NCI-H128 (cell line): ENCODE measurements at regions not wholly inside any gene's neighbourhood (a gene's known extent, or its start where the extent isn't known, plus 50 kb on each side); places are given as distances from the start of the nearest gene placed in this dataset.

Experiments
- DNase-seq: peaks from one replicate; lab custom pipeline; 2025; ENCODE audit not compliant: unreplicated experiment; lab: John Stamatoyannopoulos, UW

- no peak for DNase-seq
These were observed 491.0 kb downstream of the SNAPC1 start for GRCh38 chr14:62253171-62253570.

DNA sequence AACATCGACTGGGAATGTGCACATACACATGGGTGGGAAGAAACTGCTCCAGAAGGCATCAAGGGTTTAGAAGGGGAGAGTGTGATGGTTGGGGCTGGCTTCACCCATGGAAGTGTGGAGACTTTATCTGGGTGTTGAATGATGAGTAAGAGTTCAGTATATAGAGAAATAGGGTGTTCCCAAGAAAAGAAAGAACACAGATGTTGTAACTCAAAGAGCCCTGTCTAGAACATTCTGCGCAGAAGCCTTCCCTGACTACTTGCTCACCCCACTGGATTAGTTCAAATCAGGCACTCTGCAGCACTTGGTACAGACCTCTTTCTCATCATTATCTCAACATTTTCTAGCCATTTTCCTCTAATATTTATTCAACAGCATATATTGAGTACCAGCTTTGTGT, 491.7 kb downstream of the SNAPC1 start:
- DNase-seq = no peak

DNA sequence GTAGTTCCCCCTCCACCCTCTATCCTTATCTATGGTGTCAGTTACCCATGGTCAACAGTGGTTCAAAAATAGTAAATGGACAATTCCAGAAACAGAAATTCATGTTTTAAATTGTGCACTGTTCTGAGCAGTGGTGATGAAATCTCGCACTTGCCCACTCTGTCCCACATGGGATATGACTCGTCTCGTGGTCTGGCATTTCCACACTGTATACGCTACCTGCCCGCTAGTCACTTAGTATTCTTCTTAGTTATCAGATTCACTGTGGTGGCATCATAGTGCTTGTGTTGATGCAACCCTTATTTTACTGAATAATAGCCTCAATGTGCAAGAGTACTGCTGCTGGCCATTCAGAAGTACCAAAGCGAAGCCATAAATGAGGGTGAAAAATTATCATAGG, 507.0 kb downstream of the SNAPC1 start:
- no peak for DNase-seq

- DNase-seq = no peak
These were observed 508.0 kb downstream of the SNAPC1 start for GRCh38 chr14:62270236-62270635.

- no peak for DNase-seq
These were observed 518.1 kb downstream of the SNAPC1 start for GRCh38 chr14:62280366-62280765.

- DNase-seq = no peak
These were observed 521.6 kb downstream of the SNAPC1 start for GRCh38 chr14:62283837-62284236.

GRCh38 chr14:62289471-62289870, 527.3 kb downstream of the SNAPC1 start:
- no peak for DNase-seq

DNA sequence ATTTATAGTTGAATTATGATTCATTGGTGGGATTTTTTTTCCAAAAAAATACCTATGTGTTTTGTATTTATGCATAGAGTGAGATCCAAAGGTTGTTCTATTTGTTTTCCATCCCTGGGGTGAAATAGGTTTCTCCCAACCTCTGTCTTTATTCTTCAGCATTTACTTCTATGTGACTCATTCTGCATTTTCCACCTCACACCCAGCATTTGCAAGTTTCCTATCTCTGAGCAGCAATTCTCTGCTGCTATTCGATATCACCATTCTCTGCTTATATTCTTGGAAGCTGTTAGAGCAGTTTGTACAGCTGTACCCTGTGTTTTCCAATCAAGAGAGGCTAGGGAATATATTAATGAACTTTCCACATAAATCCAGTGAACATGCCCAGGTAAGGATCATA, 538.9 kb downstream of the SNAPC1 start:
- no peak for DNase-seq

GRCh38 chr14:62301911-62302310, 539.7 kb downstream of the SNAPC1 start:
- no peak for DNase-seq

DNA sequence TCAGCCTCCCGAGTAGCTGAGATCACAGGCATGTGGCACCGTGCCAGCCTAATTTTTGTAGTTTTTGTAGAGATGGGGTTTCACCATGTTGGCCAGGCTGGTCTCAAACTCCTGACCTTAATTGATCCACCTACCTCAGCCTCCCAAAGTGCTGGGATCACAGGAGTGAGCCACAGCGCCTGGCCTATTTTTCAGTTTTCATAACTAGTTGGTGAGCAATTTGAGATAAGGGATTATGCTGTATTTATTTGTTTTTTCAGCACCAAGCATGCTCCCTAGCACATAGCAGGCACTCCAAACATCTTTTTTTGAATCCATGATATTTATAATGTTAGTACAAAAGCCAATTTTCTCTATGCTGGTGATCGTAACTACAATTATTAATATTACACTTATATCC, 541.2 kb downstream of the SNAPC1 start:
- no peak for DNase-seq

DNA sequence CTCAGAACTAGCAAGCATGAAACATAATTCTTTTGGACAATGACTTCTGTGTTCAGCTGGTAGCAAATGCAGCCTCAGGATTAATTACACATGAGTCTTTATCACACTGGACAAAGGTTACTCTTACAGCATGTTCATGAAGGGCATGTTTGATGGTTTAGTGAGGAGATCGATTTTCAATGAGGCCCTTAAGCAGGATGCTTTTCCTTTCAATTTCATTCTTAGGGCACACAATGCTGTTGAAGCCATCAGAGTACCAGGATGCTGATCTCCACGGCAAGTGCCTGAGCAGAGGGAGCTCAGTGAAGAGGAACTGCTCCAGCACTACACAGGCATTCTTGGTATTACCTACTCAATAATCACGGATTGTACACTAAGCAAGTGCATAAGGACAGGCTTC, 542.0 kb downstream of the SNAPC1 start:
- no peak for DNase-seq

DNA sequence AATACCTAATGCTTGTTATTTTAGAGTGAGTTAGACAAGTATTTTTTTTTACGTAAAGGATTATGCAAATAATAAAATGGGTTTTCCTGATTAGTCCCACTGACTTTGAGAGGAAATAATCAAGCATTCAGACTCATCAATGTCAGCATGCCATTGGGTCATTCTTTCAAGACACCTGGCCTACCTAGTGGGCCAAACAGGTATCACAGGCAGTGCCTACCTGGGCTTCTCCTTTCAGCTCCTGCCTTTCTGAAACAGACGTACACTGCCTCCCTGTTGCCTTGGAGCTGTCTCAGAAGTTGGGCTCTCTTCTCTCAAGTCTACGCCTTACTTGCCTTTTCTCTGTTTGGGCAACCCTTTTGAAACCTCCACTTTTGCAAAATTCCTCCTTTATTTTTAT, 545.6 kb downstream of the SNAPC1 start:
- DNase-seq = no peak

DNA sequence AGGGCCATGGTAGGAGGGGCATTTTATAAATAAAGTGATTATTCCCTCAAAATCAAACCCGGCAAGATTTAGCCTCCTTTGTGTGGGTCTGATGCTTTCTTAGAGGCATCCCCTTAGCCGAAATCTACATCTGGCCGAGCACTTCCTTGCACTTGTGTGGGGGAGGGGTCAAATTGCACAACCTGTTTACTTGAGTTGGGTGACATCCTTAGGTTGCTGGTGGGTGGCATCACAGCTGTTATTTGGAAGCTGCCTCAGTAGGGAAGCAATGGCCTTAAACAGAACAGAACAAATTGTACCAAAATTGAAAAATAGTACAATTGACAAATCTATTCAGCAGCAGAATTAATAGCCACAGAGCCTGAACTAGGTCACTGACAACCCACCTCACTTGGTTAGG, 546.1 kb downstream of the SNAPC1 start:
- DNase-seq = no peak

DNA sequence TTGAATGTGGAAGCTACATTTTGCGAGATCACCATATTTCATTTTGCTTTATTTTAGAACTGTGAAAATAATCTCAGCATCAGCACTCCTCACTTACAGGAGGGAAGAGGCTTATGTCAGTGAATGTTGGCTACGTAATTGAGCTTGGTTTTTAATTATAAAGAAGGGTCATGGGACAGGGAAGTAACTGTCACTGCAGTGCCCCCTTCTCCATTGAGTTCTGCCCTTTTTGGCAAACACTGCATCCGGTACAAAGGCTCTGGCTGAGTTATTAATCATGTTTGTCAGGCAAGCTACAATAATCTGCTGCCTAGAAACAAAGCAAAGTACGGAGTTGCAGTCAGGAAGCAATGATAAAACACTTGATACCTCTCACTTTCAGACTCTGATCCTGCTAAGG, 546.7 kb downstream of the SNAPC1 start:
- DNase-seq = no peak

DNA sequence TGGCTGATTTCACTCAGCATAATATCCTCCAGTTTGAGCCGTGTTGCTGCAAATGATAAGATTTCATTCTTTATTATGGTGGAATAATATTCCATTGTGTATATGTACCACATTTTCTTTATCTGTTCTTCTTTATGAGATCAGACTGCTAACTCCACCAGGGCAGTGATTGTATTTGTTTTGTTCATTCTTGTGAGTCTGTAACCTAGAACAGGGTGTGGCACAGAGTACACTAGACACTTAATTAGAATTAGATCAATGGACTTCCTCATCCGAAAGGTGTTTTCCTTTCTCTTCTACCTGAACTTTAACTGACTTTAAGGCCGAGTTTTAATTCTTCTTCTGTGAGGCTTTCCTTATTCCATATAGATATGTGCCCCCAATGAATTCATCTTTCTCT, 551.0 kb downstream of the SNAPC1 start:
- DNase-seq = no peak

- DNase-seq = no peak
These were observed 552.0 kb downstream of the SNAPC1 start for GRCh38 chr14:62314221-62314620.

DNA sequence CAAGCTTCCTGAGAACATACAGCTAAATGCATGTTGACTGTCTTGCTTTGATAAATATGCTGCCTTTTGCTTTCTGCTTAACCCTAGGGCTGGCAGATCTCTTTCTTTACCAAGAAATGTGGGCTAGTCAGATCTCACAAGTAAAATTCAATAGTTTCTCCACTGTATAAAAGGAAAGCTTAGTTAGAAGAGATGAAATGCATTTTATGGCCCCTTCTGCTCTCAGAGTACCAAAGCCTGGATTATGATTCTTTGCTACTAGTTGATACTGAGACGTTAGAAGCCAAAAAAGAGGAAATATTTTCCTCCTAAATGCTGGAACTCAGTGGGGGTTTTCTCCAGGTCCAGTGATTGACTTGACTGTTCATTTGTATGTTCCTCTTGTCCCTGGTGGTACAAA, 552.7 kb downstream of the SNAPC1 start:
- no peak for DNase-seq

DNA sequence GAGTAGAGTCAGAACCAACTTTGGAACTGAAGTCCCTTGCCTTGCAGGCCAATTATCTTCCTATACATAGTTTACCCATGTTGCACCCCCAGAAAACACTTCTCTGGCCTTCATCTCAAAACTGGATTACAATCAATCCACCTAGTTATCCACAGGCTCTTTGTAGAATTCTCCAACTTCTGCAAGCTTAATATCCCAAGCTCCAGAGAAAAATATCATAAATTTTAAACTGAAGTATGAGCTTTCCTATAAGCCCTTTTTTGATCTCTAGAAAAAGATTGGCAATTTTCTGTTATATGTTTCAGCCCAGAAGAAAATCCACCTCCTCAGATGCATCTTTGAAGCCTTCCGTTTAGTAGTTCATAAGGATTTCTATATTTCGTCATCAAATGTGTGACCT, 553.4 kb downstream of the SNAPC1 start:
- no peak for DNase-seq

- no peak for DNase-seq
These were observed 560.0 kb downstream of the SNAPC1 start for GRCh38 chr14:62322216-62322615.

- no peak for DNase-seq
These were observed 567.2 kb downstream of the SNAPC1 start for GRCh38 chr14:62329427-62329826.

DNA sequence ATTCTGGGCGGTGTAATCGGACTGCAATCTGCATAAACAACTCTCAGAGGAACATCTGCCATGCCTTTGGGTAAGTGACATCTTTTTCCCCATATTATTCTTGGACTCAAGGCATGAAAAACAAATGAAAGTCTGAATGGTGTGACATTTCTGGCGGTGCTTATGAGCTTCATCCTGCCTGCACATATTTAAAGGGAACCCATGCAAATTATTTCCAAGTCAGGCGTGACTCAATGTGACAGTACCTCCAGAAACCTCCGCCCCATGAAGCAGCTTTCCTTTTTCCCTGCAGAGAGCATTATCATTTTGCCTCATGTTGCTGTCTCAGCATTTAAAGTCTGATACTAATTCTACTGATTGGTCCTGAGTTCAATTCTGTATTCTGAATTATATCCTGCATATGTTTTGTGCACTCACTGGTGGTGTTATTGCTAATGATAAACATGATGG, 585.4 kb downstream of the SNAPC1 start:
- no peak for DNase-seq

GRCh38 chr14:62357362-62357761, 595.1 kb downstream of the SNAPC1 start:
- no peak for DNase-seq

DNA sequence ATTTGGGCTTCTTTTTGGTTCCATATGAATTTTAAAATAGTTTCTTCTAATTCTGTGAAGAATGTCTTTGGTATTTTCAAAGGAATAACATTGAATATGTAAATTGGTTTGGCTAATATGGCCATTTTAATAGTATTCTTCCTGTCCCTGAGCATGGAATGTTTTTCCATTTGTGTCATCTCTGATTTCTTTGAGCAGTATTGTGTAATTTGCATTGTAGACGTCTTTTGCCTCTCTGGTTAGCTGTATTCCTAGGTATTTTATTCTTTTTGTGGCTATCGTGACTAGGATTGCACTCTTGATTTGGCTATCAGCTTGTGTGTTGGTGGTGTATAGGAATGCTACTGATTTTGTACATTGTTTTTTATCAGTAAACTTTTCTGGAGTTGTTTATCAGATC, 601.9 kb downstream of the SNAPC1 start:
- DNase-seq = no peak

DNA sequence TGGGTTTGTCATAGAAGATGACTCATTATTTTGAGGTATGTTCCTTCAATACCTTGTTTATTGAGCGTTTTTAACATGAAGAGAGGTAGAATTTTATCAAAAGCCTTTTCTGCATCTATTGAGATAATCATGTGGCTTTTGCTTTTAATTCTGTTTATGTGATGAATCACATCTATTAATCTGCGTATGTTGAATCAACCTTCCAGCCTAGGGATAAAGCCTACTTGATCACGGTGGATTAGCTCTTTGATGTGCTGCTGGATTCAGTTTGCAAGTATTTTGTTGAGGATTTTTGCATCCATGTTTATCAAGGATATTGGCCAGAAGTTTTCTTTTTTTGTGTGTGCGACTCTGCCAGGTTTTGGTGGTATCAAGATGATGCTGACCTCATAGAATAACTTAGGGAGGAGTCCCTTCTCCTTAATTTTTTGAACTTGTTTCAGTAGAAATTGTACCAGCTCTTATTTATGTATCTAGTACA, 602.6 kb downstream of the SNAPC1 start:
- DNase-seq = no peak
